ENCODE measurements at regions not wholly inside any gene's neighbourhood (a gene's known extent, or its start where the extent isn't known, plus 50 kb on each side); places are given as distances from the start of the nearest gene placed in this dataset.
"Not testable (repeated sequence)": the region's sequence is repeated elsewhere in the genome, so short reads cannot be mapped to it uniquely, and the experiment has no call there.

DNA sequence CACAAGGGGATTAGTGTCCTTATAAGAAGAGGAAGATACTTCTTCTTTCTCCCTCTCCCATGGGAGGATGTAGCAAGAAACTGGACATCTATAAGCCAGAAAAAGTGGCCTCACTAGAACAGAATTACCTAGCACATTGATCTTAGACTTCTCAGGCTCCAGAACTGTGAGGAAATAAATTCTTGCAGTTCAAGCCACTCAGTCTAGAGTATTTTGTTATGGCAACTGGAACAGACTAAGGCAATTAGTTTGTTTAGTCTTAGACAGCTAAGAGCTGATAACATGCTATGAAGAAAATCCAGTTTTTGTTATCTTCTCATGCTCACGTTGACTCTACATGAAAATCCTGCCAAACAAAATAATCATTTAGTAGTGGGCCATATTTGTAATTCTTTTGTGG lies 627.6 kb upstream of the PHF14 start:
- DNase-seq = no peak

DNA sequence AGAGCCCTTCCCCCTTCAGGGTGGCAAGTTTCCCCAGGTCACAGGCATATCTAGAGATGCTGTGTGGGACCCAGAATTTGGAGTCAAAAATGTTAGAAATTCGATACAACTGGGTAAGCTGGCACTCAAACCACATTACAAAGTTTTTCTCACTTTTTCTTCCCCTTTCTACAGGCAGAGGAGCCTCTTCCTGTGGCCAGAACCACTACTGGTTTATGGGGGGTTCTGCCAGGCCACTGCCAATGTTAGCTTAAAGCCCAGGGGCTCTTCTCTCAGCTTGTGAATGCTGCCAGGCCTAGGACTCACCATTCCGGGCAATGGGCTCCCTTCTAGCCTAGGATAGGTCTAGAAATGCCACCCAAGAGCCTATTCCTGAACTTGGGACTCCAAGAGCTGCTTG lies 617.9 kb upstream of the PHF14 start:
- no peak for DNase-seq

DNA sequence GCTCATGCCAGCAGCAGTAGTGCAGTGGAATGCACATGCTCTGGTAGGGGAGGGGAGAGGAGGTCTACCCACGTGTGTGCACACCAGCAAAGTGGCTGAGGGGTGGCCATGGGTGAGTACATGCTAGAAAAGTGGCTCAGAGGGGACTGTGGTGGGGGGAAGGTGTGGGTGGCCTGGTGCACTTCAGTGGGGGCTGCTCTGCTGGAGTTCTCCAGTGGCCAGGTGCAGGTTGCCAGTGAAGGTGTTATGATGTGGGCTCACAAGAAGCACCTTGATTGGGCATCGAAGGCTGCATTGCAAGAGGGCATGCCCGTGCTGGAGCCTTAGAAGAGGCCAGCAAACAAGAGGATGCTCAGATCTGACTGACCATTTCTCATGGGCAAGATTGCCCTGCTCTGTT lies 613.6 kb upstream of the PHF14 start:
- DNase-seq = no peak

DNA sequence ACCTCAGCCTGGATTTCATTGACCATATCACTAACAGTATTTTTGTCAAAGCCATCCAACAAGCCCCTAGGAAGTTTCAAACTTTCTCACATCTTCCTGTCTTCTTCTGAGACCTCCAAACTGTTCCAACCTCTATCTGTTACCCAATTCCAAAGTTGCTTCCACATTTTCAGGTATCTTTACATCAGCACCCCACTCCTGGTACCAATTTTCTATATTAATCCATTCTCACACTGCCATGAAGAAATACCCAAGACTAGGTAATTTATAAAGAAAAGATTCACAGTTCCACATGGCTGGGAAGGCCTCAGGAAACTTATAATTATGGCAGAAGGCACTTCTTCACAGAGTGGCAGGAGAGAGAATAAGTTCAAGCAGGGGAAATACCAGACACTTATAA lies 571.9 kb upstream of the PHF14 start:
- DNase-seq = no peak

DNA sequence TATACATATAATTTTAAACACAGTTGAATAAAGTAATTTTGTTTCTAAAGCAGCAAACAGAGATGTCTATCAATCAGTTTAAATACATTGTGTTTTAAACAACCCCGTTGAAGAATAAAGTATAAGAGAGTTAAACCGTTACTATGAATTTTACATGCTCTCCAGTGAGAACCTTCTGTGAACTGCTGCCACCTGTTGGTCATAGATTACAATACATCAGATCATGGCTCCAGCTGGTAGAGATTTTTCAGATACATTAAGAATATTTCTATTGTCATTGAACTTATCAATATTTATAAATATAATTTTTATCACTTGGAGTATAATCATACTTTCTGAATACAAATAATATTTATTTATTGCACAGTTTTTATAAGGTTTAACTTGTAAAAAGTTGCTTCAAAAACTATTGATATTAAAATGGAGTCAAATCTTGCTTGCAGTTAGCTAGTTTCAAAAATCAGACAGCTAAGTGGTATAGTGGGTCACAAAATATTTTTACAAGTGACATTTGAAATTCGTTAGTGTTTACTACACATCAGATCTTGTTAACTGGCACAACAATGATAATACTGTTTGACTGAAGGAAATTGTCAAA lies 561.2 kb upstream of the PHF14 start:
- DNase-seq = peak; percentile 49

DNA sequence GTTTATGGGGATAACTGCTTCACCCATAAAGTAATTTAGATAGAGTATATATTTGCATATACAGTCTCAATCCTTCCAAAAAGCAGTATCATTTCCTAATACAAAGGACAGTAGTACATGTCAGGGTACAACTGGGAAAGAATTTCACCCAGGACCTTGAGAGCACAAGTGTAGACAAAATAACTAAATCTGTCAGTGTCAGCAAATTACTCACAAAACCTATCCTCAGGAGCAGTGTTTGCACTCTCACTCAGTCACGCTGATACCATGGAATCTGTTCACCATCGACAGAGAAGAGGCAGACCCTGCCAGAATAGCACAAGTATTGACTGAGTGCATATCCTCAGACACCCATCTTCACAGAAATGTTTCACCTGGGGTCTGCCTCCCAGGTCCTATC lies 554.7 kb upstream of the PHF14 start:
- no peak for DNase-seq

DNA sequence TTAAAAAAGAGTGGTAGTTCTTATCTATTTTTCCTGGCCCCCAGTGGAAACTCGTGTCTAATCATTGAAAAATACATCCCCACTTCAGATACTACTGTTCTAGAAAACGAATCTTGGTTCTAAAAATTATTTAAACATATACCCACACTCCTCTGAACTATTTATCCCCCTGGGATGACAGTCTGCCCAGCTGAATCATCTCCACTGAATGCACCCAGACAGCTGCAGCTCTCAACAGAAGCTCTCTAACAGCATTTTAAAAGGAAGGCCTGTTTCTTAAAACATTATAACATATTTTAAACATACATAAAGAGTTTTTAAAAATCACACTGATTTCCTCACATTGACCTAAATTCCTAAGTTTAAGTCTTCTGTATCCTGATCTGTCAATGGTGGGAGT lies 544.6 kb upstream of the PHF14 start:
- no peak for DNase-seq

DNA sequence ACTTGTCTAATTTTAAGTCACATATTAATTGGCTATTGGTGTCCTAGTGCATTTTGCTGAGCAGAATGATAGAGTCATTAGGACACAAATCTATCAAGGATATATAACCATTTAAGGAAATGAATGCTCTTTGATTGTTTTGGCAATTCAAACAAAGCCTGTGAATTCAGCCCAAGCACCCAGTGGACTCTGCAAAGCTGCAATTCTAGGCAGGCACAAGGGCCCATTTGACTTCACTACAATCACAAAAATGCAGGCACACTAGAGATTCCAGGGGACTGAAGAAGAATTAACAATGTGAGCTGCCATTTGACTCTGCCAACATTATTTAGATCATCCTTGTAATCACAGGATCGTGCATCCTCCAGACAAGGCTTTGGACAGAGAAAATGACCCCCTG lies 544.2 kb upstream of the PHF14 start:
- no peak for DNase-seq

DNA sequence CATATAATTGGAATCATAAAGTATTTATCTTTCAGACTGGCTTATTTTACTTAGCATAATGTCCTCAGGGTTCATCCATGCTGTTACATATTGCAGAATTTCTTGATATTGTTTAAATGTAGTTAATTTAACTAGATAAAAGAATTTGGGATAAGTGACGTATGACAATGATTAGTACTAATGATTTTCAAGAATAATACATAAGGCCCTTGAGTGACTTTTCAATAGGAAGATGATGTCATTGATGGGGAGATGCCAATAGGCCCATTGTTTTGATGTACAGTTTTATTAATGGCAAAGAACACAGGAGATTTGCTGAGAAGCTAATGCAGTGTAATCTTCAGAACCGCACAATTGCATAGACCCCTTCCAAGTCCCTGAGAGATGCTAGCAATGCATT lies 537.4 kb upstream of the PHF14 start:
- no peak for DNase-seq

DNA sequence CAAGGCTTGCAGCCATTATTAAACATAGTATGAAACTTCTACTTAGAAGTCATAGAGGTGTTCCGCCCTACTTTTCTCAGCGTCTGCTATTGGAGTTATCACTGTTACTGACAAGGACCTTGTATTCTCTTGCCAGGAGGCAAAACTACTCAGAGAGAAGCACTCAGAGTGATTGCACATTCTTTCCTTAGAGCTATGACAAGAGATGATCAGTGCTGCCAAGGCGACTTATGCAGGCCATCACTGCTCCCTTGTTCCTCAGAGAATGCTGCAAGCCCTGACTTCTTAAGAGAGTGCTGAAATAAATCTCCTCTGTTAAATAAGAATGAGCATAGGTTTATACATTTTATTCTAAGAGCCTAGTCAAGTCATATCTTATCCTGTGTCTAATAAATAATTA lies 534.6 kb upstream of the PHF14 start:
- DNase-seq = no peak

DNA sequence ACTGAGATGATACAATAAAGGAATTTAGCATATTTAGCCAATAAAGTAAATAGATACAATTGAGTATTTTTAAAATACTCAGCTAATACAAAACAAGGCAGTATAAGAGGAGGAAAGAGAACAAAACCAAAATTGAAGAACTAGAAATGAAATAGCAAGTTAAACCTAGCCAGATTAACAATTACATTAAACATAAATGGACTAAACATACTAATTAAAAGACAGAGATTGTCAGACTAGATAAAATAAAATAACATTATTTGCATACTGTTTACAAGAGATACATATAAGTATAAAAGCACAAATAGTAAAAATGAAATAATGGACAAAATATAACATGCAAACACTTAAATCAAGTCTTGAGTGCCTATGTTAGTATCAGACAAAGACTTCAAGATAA lies 517.7 kb upstream of the PHF14 start:
- no peak for DNase-seq

DNA sequence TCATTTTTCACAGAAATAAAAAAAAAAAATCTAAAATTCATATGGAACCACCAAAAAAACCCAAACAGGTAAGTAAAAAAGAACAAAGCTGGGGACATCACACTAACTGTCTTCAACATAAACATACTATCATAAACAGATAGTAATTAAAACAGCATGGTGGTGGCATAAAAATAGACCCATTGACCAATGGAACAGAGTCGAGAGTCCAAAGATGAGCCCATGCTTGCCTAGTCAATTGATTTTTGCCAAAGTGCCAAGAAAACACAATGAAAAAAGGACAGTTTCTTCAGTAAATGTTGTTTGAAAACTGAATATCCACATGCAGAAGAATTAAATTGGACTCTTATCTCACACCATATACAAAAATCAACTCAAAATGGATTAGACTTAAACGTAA lies 513.2 kb upstream of the PHF14 start:
- DNase-seq = no peak

DNA sequence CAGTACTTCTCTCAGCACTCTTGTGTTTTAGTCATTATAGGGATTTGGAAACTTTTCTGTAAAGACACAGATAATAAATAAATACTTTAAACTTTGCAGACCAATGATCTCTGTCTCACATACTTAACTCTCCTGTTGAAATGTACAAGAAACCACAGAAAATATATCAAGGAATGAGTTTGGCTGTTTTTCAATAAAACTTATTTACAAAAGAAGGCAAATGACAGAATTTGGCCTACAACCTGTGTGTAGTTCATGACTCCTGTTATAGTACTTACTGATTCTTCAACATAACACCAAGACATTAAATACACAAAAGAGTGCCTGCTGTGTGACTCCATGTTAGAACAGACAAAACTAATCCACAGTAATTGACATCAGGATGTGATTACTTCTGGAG lies 510.0 kb upstream of the PHF14 start:
- DNase-seq = no peak

DNA sequence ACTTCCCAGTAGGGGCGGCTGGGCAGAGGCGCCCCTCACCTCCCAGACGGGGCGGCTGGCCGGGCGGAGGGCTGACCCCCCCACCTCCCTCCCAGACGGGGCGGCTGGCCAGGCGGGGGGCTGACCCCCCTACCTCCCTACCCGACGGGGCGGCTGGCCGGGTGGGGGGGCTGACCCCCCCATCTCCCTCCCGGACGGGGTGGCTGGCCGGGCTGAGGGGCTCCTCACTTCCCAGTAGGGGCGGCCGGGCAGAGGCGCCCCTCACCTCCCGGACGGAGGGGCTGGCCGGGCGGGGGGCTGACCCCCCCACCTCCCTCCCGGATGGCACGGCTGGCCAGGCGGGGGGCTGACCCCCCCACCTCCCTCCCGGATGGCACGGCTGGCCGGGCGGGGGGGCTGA lies 508.1 kb upstream of the PHF14 start:
- DNase-seq = not testable (repeated sequence)

DNA sequence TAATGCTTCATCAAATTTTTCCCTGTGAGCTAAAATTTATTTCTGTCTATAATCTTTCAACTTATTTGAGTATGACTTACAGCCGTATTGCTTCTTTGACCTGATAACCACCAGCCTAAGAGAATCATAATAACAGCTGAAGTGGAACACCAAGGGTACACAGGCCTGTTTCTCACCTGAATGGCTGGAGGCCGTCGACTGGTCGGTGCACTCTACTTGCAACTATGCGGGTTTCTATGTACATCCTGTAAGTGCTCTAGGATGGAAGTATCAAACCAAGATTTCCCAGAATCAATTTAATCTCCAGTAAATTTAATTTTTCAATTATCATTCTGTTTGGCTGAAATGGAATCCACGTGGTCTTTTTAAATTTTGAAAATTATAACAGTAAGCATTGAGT lies 504.8 kb upstream of the PHF14 start:
- DNase-seq = no peak

DNA sequence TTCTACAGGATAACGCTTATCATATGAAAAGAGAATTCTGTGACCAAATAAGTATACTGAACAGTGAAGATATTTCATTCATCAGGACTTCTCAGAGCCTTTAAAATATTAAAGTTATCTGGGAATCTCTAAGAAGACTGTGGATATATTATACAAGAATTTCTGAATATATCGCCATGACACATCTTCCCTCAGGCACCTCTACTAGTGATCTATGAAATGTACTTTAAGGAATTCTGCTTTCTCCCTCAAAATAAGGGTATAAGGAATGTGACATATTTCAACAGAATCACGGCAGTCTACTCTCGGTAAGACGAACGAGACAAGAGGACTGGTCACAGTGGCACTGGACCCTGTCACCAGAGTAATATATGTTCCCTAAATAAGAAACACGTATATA lies 504.2 kb upstream of the PHF14 start:
- DNase-seq = no peak

DNA sequence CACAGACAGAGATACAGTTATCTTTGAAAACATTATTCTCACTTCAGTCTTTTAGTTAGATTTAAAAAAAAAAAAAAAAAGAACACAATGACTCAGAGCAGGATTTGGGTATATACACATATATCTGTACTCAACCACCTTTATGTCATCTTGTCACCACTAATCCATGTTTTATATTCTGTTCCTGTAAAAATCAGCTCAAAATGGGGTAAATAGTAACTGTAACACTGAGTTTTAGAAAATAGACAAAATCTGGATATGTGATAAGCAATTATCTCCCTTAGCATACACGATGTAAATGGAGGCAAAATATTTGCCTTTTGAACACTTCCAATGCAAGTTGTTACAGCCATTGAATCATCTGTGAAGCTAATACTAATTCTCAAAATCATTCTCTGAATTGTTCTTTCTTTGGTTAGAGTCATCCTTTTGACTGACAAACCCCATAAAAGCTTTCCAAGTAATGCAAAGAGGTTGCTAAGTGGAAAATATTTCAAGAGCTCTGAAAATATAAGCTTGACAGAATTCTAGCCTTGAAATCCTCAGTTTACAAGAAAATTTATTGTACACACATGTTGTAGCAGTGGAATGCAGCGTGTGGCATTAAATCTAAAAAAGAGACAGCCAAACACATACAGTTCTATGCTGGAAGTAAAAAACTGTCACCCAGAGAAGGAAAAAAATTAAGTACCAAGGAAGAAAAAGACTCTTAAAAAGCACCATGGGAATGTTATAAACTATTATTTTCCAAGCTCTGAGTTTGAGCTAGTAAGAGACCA lies 502.2 kb upstream of the PHF14 start:
- no peak for DNase-seq

DNA sequence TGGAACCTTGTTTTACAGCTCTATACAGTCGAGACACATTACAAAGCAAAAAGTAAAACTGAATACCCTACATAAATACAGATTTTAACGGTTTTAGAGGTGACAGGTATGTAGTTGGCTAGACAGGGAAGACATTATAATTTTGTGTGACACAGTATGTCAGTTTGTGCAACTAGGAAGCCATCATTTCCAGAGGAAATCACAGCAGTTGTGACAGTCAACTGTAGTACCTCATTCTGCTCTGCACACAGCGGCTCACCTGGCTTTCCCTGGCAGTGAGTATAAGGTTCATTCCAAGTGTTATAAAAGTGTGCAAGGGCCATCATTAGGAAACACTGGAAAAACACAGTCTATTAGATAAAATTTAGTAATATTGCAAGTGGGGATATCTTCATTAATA lies 501.6 kb upstream of the PHF14 start:
- no peak for DNase-seq

DNA sequence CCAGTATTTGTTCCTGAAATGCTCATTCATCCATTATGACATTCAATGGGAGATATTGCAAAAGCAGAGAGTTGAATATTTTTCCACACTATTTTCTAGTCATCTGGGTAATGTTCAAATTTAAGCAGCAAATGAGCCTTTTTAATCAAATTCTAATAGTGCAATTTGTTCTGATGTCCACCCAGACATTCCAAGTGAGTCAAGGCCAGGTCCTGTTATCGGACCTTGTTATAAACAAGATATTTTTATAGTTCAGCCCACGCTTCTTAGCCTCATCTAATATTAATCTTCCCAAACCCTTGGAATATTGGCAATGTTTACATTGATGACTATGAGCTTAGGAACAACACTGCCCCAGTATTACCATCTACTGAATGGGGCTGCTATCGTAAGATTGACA lies 500.1 kb upstream of the PHF14 start:
- no peak for DNase-seq

DNA sequence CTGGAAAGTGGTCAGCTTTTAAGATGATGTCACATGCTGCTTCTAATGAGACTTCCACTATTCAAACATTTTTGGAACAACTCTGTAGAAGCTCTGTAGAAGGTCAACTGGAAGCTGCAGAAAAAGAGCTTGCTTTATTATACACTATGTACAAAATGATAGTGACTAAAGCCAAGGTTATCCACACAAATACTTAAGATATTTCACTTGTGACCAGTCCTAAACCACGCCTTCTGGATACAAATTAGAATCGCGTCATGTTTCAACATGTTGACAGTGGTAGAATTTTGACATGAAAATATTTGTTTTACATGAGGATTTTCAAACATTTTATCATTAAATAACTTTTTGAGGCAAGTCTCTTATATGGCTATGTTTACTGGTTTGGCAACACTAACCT lies 499.6 kb upstream of the PHF14 start:
- no peak for DNase-seq

DNA sequence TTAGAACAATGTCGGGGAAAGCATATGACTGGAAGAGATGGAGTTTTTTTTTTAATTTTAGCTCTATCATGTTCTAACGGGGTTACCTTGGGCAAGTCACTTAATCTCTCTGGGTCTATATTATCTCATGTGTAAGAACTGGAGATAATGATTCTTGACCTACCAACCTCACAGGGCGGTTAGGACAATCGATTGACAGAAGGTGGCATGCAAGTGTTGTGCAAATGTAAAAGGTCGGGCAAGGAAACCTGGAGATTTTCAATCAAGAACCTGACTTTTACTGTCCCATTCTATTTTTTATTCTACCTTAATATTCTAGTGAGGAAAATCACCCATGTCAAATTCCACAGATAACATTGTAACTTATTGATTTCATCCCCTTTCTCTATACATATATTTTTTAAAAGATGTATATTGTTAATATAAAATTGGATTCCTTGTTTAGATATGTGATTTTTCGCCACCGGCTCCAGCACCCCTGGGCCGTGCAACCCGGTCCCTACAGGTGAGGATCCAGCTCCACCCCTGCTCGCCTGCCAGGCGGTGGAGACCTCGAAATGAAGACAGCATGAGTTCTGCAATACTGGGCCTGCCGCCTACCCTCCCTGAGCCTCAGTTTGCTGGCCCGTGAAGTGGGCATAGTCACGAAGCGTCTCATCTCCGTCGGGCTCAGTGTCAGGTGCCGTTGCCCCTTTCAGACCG lies 497.6 kb upstream of the PHF14 start:
- DNase-seq = no peak

DNA sequence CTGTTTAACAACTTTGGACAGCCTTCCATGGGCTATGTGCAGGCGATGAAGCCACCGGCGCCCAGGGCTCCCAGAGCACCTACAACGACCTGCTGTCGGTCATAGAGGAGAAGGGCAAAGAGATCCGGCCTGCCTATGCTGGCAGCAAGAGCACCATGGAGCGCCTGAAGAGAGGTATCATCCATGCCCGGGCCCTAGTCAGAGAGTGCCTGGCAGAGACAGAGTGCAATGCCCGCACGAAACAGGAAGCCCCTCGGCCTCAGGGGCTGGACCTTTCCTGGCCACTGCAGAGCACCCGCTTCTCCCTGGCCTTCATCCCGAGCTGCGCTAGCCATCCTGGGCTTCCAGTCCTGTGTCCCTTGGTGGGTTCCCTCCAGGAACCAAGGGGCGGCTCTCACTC lies 497.0 kb upstream of the PHF14 start:
- no peak for DNase-seq

DNA sequence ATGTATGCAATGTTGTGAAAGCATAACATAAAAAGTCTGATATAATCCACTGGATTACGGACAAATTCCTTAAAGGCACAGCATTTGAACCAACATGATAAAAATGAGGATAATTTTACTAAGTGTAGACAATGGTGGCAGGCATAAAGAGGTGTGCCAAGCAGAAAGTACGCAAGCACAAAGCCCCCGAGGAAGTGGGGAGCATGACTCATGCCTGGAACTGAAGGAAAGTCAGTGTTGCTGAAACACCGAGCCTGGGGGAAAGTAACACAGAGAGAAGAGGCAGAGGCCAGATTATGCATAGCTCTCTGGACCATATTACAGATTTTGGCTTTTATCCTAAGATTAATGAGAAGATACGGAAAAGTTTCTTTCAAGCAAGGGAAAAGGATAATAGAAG lies 490.0 kb upstream of the PHF14 start:
- DNase-seq = no peak

DNA sequence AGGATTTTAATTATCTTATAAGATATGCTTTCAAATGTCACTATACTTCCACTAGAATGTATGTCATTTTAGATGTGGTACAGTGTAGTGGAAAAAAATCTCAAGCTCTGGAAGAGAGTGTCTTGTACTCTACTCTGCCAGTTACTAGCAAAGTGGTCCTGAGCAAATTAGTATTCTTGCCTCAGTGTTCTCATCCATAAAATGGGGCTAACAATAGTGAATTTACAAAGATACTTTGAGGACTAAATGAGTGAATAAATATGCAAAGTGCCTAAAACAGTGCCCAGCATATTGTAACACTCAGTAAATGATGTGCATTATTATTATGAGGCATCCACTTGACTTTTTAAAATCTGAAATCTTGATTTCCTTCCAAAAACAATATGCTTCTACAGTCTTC lies 488.9 kb upstream of the PHF14 start:
- no peak for DNase-seq
